ENCODE measurements at regions not wholly inside any gene's neighbourhood (a gene's known extent, or its start where the extent isn't known, plus 50 kb on each side); places are given as distances from the start of the nearest gene placed in this dataset.

- H3K4me2 ChIP-seq (ENCODE audit: insufficient read depth, low read length) = no peak overlapping the region
- TF ChIP-seq POLR2AphosphoS5 (IDR thresholded peaks at IDR 0.05; ENCODE audit: insufficient read depth, low read depth, low read length) (no peak), JUN (IDR thresholded peaks at IDR 0.05; ENCODE audit: borderline replicate concordance, insufficient read depth, insufficient read length, low read depth) (no peak), MAX (IDR thresholded peaks at IDR 0.05; ENCODE audit: insufficient read depth, insufficient read length) (no peak), MYC (IDR thresholded peaks at IDR 0.05; ENCODE audit: low read depth, low read length) (no peak), EZH2 (IDR thresholded peaks at IDR 0.05; ENCODE audit: borderline replicate concordance, low read depth, low read length, severe bottlenecking) (no peak), CTCF (IDR thresholded peaks at IDR 0.05; ENCODE audit: extremely low read depth in 1 of 2, insufficient read depth in 1 of 2, low read depth in 1 of 2, low read length in 2 of 2) (no peak), GATA2 (IDR thresholded peaks at IDR 0.05; ENCODE audit: insufficient read depth, insufficient read length, low read depth, low read length) (no peak), POLR2A (IDR thresholded peaks at IDR 0.05; ENCODE audit: low read depth, low read length) (no peak)
- CTCF ChIA-PET = no interaction called here
- dilution Hi-C loops (cut with MboI; ENCODE audit: extremely low pct_ligation_motif_present, low sequenced_read_pairs) (no loop called here), intact Hi-C loops (cut with micrococcal nuclease) (no loop called here)
- H3K27me3 ChIP-seq (ENCODE audit: control insufficient read depth in 2 of 2, insufficient read depth in 2 of 2, low read length in 2 of 2) = no peaks in the 10 kb centered on the region
- no peak for DNase-seq (ENCODE audit: low read depth, low spot score)
- no peak for FAIRE-seq
- H2AFZ ChIP-seq (ENCODE audit: low read depth, low read length) = no peak overlapping the region
- no peak overlapping the region for H3K27ac ChIP-seq (ENCODE audit: insufficient read depth, low read depth, low read length)
- peaks cover 8% of the 10 kb centered on the region for H3K4me1 ChIP-seq (ENCODE audit: control insufficient read depth, extremely low read depth, insufficient read depth, low read length)
- no peaks in the 10 kb centered on the region for H3K9me3 ChIP-seq (replicated peaks; ENCODE audit: control insufficient read depth, insufficient read depth, low read length)
- no peak overlapping the region for H3K4me3 ChIP-seq (replicated peaks in 1 of 3; ENCODE audit: insufficient read depth in 1 of 3, low read depth in 1 of 3, low read length in 3 of 3)
- H3K36me3 ChIP-seq (ENCODE audit: control insufficient read depth in 2 of 2, extremely low read depth in 1 of 2, insufficient read depth in 2 of 2, low read length in 2 of 2) = no peaks in the 10 kb centered on the region
- no peak overlapping the region for H3K9ac ChIP-seq (replicated peaks; ENCODE audit: extremely low read depth, insufficient read depth, low read length)
- no peaks in the 10 kb centered on the region for H4K20me1 ChIP-seq (replicated peaks; ENCODE audit: control insufficient read depth, extremely low read depth, insufficient read depth, low read length)
- H3K79me2 ChIP-seq (ENCODE audit: control insufficient read depth, insufficient read depth, low read length) = no peaks in the 10 kb centered on the region
- BruUV-seq (replicated peaks) = no TSS peak
- POLR2A ChIA-PET = no interaction called here
- H3K9me1 ChIP-seq (replicated peaks; ENCODE audit: control insufficient read depth, extremely low read depth, insufficient read depth, low read length) = no peaks in the 10 kb centered on the region
Observed at GRCh38 chr2:76472946-76473345, 762.2 kb upstream of the GCFC2 start.

Data from endothelial cell of umbilical vein (primary cell).